ENCODE measurements at regions not wholly inside any gene's neighbourhood (a gene's known extent, or its start where the extent isn't known, plus 50 kb on each side); places are given as distances from the start of the nearest gene placed in this dataset.
"Not testable (repeated sequence)": the region's sequence is repeated elsewhere in the genome, so short reads cannot be mapped to it uniquely, and the experiment has no call there.

DNA sequence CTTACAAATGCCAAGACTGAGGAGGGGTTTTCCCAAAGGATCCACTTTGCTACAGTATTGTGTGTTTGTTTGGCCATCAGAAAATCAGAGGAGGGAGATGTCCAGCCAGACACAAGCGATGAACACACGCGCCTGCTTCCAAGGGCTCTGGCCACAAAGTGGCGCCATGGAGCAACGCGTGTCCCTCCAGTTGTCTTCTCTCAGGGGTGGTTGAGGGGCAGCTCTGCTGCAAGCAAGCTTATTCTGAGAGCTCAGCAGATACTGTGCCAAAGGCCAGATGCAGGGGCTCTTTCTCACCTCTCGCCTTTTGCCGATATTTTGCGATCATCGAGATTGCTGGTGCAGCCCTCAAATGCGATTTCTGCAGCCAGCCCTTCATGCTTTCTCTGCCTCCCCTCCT lies 88.9 kb upstream of the OSBPL11 start:
- Histone ChIP-seq H3K9me3 (replicated peaks; ENCODE audit: control insufficient read depth, insufficient read depth, low read length) (no peaks in the 10 kb centered on the region), H3K4me1 (ENCODE audit: control insufficient read depth, insufficient read depth, low read length) (no peaks in the 10 kb centered on the region), H3K27ac (ENCODE audit: control insufficient read depth, insufficient read depth) (no peak overlapping the region), H4K20me1 (ENCODE audit: control insufficient read depth, insufficient read depth) (no peaks in the 10 kb centered on the region), H3K79me2 (ENCODE audit: control insufficient read depth, insufficient read depth, low read length) (no peaks in the 10 kb centered on the region), H3K9ac (ENCODE audit: control insufficient read depth, insufficient read depth, low read length) (no peak overlapping the region), H3K27me3 (replicated peaks in 1 of 2; ENCODE audit: control insufficient read depth in 2 of 2, insufficient read depth in 2 of 2, low read length in 1 of 2) (no peaks in the 10 kb centered on the region; a peak in 1 of 4 replicates), H2AFZ (ENCODE audit: control insufficient read depth, low read depth, low read length) (no peak overlapping the region), H3K36me3 (ENCODE audit: control insufficient read depth in 2 of 2, insufficient read depth in 2 of 2, low read length in 1 of 2) (no peaks in the 10 kb centered on the region), H3K4me3 (no peak overlapping the region), H3K4me2 (ENCODE audit: control insufficient read depth, insufficient read depth) (no peak overlapping the region)
- POLR2A ChIA-PET, result no interaction called here
- RAD21 ChIA-PET (ENCODE audit: unreplicated experiment), result no interaction called here
- in situ Hi-C loops (cut with MboI) (no loop called here), intact Hi-C loops (cut with micrococcal nuclease; ENCODE audit: unreplicated experiment) (no loop called here)
- ATAC-seq, result 0 out of 3 replicates have a peak, but pooled peaks have one; percentile 28
- 58% methylated on average over 11 of the region's 11 CpGs for WGBS (ENCODE audit: insufficient coverage, insufficient replicate concordance, low lambda C conversion rate, missing lambda C conversion rate)
- no peak for FAIRE-seq
- no peak for DNase-seq (ENCODE audit: low read depth, low spot score)
- TF ChIP-seq NR2C1 (IDR thresholded peaks at IDR 0.05), result no peak
- TF ChIP-seq, protein P1, sequence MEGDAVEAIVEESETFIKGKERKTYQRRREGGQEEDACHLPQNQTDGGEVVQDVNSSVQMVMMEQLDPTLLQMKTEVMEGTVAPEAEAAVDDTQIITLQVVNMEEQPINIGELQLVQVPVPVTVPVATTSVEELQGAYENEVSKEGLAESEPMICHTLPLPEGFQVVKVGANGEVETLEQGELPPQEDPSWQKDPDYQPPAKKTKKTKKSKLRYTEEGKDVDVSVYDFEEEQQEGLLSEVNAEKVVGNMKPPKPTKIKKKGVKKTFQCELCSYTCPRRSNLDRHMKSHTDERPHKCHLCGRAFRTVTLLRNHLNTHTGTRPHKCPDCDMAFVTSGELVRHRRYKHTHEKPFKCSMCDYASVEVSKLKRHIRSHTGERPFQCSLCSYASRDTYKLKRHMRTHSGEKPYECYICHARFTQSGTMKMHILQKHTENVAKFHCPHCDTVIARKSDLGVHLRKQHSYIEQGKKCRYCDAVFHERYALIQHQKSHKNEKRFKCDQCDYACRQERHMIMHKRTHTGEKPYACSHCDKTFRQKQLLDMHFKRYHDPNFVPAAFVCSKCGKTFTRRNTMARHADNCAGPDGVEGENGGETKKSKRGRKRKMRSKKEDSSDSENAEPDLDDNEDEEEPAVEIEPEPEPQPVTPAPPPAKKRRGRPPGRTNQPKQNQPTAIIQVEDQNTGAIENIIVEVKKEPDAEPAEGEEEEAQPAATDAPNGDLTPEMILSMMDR (IDR thresholded peaks at IDR 0.05 in 2 of 3, conservative IDR thresholded peaks at IDR 0.05 in 1 of 3; ENCODE audit: control insufficient read depth in 2 of 3, extremely low read depth in 1 of 3, insufficient read depth in 1 of 3, low read depth in 3 of 3, low read length in 3 of 3), result peak; percentile 22 to 33 (median 29); a peak in 4 of 6 replicates
- no TSS peak for BruUV-seq (replicated peaks)
- CTCF ChIA-PET, result no interaction called here
- SMC1A ChIA-PET (ENCODE audit: uncharacterized antibody, unreplicated experiment), result no interaction called here

DNA sequence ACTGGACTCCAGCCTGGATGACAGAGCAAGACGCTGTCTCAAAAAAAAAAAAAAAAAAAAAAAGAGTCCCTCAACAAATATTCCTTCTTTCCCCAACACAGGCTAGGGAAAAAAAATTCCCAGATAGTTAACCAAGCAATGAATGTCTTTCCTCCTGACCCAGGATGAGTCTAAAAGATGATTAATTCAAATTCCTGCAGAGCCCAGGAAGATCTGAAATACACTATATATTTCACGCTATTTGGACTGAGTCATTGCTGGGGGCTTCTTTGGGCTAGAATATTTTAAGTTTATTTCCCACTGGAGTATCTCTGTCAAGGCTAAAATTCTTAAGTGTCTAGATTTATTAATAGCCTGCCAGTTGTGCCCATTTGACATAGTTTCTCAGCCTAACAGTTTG lies 90.4 kb upstream of the OSBPL11 start:
- BruUV-seq (replicated peaks); H3K9me3 ChIP-seq (replicated peaks; ENCODE audit: control insufficient read depth, insufficient read depth, low read length); FAIRE-seq; H3K27ac ChIP-seq (ENCODE audit: control insufficient read depth, insufficient read depth); CTCF ChIA-PET; H3K36me3 ChIP-seq (ENCODE audit: control insufficient read depth in 2 of 2, insufficient read depth in 2 of 2, low read length in 1 of 2); H3K79me2 ChIP-seq (ENCODE audit: control insufficient read depth, insufficient read depth, low read length); RAD21 ChIA-PET (ENCODE audit: unreplicated experiment); H3K9ac ChIP-seq (ENCODE audit: control insufficient read depth, insufficient read depth, low read length); H3K4me3 ChIP-seq; in situ Hi-C loops (cut with MboI); H4K20me1 ChIP-seq (ENCODE audit: control insufficient read depth, insufficient read depth); H3K4me2 ChIP-seq (ENCODE audit: control insufficient read depth, insufficient read depth); intact Hi-C loops (cut with micrococcal nuclease; ENCODE audit: unreplicated experiment); DNase-seq (ENCODE audit: low read depth, low spot score); H3K27me3 ChIP-seq (replicated peaks in 1 of 2; ENCODE audit: control insufficient read depth in 2 of 2, insufficient read depth in 2 of 2, low read length in 1 of 2); SMC1A ChIA-PET (ENCODE audit: uncharacterized antibody, unreplicated experiment); POLR2A ChIA-PET; ATAC-seq; H2AFZ ChIP-seq (ENCODE audit: control insufficient read depth, low read depth, low read length); H3K4me1 ChIP-seq (ENCODE audit: control insufficient read depth, insufficient read depth, low read length): not testable (repeated sequence)
- WGBS (ENCODE audit: insufficient coverage, insufficient replicate concordance, low lambda C conversion rate, missing lambda C conversion rate), result 87% methylated on average over 1 of the region's 2 CpGs

Data from GM12878 (cell line).